ENCODE measurements at regions not wholly inside any gene's neighbourhood (a gene's known extent, or its start where the extent isn't known, plus 50 kb on each side); places are given as distances from the start of the nearest gene placed in this dataset.

GRCh38 chr10:125431149-125431548, 251.8 kb downstream of the TEX36 start:
- H3K36me3 ChIP-seq (ENCODE audit: control insufficient read depth in 4 of 4, insufficient read depth in 4 of 4, low read length in 4 of 4) = no peaks in the 10 kb centered on the region
- no peaks in the 10 kb centered on the region for H3K27me3 ChIP-seq (ENCODE audit: control insufficient read depth in 3 of 3, insufficient read depth in 3 of 3, low read length in 2 of 3)
- DNase-seq (no peak), ATAC-seq (ENCODE audit: insufficient read depth, low FRiP score) (no peak)
- H3K9me3 ChIP-seq (ENCODE audit: control insufficient read depth in 4 of 4, insufficient read depth in 3 of 4, low read length in 3 of 4) = peaks cover 0 to 9% (median 0%) of the 10 kb centered on the region in 4 donors
- H3K4me3 ChIP-seq = no peak overlapping the region
- H3K27ac ChIP-seq (ENCODE audit: low read depth in 1 of 2, low read length in 1 of 2) = no peak overlapping the region
- no peak for TF ChIP-seq CTCF (IDR thresholded peaks at IDR 0.05; ENCODE audit: control extremely low read depth, extremely low read depth)
- no peak overlapping the region for H3K9ac ChIP-seq (ENCODE audit: insufficient read depth in 1 of 2, low read length in 2 of 2)
- no peaks in the 10 kb centered on the region for H3K4me1 ChIP-seq (ENCODE audit: control insufficient read depth in 5 of 5, insufficient read depth in 5 of 5, low read length in 5 of 5)
- 80 to 84% methylated on average over 4 of the region's 4 CpGs for WGBS, 2 donors

DNA sequence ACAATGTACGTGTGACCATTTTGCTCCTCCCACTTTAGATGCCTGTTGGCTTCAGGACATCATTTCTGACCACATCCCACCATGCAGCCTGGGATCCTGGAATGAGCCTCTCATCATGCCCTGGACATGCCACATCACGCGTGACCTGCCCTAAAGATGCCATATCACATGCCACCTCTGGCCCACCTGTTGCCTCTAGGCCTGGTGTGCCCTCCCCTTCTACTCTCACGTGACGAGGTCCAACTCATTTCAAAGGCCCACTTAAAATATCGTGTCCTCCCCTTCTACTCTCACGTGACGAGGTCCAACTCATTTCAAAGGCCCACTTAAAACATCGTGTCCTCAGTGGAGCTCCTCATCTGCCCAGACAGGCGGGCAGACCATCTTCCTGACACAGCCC, 254.9 kb downstream of the TEX36 start:
- Histone ChIP-seq H3K27me3 (ENCODE audit: control insufficient read depth in 3 of 3, insufficient read depth in 3 of 3, low read length in 2 of 3) (no peaks in the 10 kb centered on the region), H3K9ac (ENCODE audit: insufficient read depth in 1 of 2, low read length in 2 of 2) (no peak overlapping the region), H3K4me1 (ENCODE audit: control insufficient read depth in 5 of 5, insufficient read depth in 5 of 5, low read length in 5 of 5) (no peaks in the 10 kb centered on the region), H3K27ac (ENCODE audit: low read depth in 1 of 2, low read length in 1 of 2) (no peak overlapping the region), H3K36me3 (ENCODE audit: control insufficient read depth in 4 of 4, insufficient read depth in 4 of 4, low read length in 4 of 4) (no peaks in the 10 kb centered on the region), H3K4me3 (no peak overlapping the region), H3K9me3 (ENCODE audit: control insufficient read depth in 4 of 4, insufficient read depth in 3 of 4, low read length in 3 of 4) (peaks cover 0 to 9% (median 0%) of the 10 kb centered on the region in 4 donors)
- no peak for TF ChIP-seq CTCF (IDR thresholded peaks at IDR 0.05; ENCODE audit: control extremely low read depth, extremely low read depth)
- WGBS, 2 donors = 88 to 95% methylated on average over 7 to 10 of the region's 10 CpGs
- ATAC-seq (ENCODE audit: insufficient read depth, low FRiP score) (no peak), DNase-seq (no peak)

DNA sequence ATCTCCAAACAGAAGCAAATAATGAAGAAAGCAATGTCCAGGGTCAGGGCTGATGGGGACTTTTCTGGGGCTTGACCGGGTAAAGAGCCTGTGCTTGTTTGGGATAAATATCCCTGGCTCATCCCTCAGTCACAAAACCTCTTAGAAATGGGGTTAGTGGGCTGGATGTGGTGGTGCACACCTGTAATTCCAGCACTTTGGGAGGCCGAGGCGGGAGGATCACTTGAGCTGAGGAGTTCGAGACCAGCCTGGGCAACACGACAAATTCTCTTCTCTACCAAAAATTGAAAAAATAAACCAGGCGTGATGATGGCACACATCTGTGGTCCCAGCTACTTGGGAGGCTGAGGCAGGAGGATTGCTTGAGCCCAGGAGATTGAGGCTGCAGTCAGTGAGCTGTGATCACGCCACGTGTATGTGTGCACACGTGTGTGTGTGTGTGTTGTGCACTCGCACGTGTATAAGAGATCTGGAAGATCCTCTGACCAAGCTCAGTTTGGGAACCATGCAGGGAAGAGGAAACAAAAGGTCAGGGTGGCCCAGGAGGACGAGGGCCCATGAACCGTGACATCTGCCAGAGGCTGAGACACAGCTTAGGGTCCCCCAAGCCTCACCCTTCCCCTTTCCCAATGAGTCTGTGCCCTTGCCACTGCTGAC, 258.6 kb downstream of the TEX36 start:
- Histone ChIP-seq H3K4me1 (ENCODE audit: control insufficient read depth in 5 of 5, insufficient read depth in 5 of 5, low read length in 5 of 5) (no peaks in the 10 kb centered on the region), H3K4me3 (no peak overlapping the region), H3K27me3 (ENCODE audit: control insufficient read depth in 3 of 3, insufficient read depth in 3 of 3, low read length in 2 of 3) (no peaks in the 10 kb centered on the region), H3K27ac (ENCODE audit: low read depth in 1 of 2, low read length in 1 of 2) (no peak overlapping the region), H3K9me3 (ENCODE audit: control insufficient read depth in 4 of 4, insufficient read depth in 3 of 4, low read length in 3 of 4) (peaks cover 0 to 9% (median 0%) of the 10 kb centered on the region in 4 donors), H3K36me3 (ENCODE audit: control insufficient read depth in 4 of 4, insufficient read depth in 4 of 4, low read length in 4 of 4) (no peaks in the 10 kb centered on the region), H3K9ac (ENCODE audit: insufficient read depth in 1 of 2, low read length in 2 of 2) (no peak overlapping the region)
- no peak for TF ChIP-seq CTCF (IDR thresholded peaks at IDR 0.05; ENCODE audit: control extremely low read depth, extremely low read depth)
- DNase-seq = no peak
- 65 to 87% methylated on average over 13 of the region's 13 CpGs for WGBS, 2 donors
- no peak for ATAC-seq (ENCODE audit: insufficient read depth, low FRiP score)

DNA sequence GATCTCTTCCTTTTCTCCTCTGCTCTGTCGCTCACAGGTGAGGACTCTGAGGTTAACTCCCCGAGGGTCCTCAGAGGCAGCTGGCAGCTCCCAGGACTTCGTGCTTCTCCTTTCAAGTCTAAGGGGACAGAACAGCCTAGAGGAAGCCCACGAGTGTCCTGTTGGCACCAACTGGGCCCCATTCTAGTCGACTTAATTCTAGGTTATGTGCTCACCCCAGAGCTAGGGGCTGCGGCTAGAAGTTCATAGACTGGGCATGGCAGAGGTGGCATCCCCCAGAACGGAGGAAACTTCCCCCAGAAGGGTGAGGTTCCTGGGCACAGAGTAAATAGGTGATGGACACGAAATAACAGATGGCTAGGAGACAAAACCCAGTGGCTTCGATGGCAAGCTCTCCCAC, 259.4 kb downstream of the TEX36 start:
- Histone ChIP-seq H3K27ac (ENCODE audit: low read depth in 1 of 2, low read length in 1 of 2) (no peak overlapping the region), H3K36me3 (ENCODE audit: control insufficient read depth in 4 of 4, insufficient read depth in 4 of 4, low read length in 4 of 4) (no peaks in the 10 kb centered on the region), H3K4me3 (no peak overlapping the region), H3K27me3 (ENCODE audit: control insufficient read depth in 3 of 3, insufficient read depth in 3 of 3, low read length in 2 of 3) (no peaks in the 10 kb centered on the region), H3K4me1 (ENCODE audit: control insufficient read depth in 5 of 5, insufficient read depth in 5 of 5, low read length in 5 of 5) (no peaks in the 10 kb centered on the region), H3K9ac (ENCODE audit: insufficient read depth in 1 of 2, low read length in 2 of 2) (no peak overlapping the region), H3K9me3 (ENCODE audit: control insufficient read depth in 4 of 4, insufficient read depth in 3 of 4, low read length in 3 of 4) (peaks cover 0 to 9% (median 0%) of the 10 kb centered on the region in 4 donors)
- TF ChIP-seq CTCF (IDR thresholded peaks at IDR 0.05; ENCODE audit: control extremely low read depth, extremely low read depth) = no peak
- DNase-seq (no peak), ATAC-seq (ENCODE audit: insufficient read depth, low FRiP score) (no peak)
- 73 to 77% methylated on average over 9 of the region's 9 CpGs for WGBS, 2 donors
